MM.1S (cell line): ENCODE measurements at regions not wholly inside any gene's neighbourhood (a gene's known extent, or its start where the extent isn't known, plus 50 kb on each side); places are given as distances from the start of the nearest gene placed in this dataset.

Experiments
- DNase-seq: peaks from one replicate; pipeline ENCODE4 v3.0.0-alpha.2; 2015
- H2AFZ ChIP-seq: fragments of 300-600 bp; sonication (generic); 2 replicates; pipeline ENCODE4 v1.6.0; 2016; ENCODE audit warnings: antibody characterized with exemption, low read length
- H3F3A ChIP-seq: fragments of 300-600 bp; sonication (generic); 2 replicates; pipeline ENCODE4 v1.6.1; 2016; ENCODE audit warnings: mild to moderate bottlenecking, antibody characterized with exemption, low read length, moderate library complexity, mixed read lengths; ENCODE audit not compliant: insufficient read depth
- H3K27ac ChIP-seq: fragments of 300-600 bp; sonication (generic); 2 replicates; pipeline ENCODE4 v1.5.1; 2016; ENCODE audit warnings: mild to moderate bottlenecking, low read length
- H3K27me3 ChIP-seq: fragments of 300-600 bp; sonication (generic); replicated peaks from 2 replicates; pipeline ENCODE4 v1.6.0; 2016; ENCODE audit warnings: low read length; ENCODE audit not compliant: insufficient read depth
- H3K36me3 ChIP-seq: fragments of 300-600 bp; sonication (generic); replicated peaks from 2 replicates; pipeline ENCODE4 v1.6.1; 2016; ENCODE audit warnings: mild to moderate bottlenecking, low read length, mixed read lengths; ENCODE audit not compliant: insufficient read depth
- H3K4me1 ChIP-seq: fragments of 300-600 bp; sonication (generic); 2 replicates; pipeline ENCODE4 v1.6.1; 2016; ENCODE audit warnings: low read length, mixed read lengths
- H3K4me2 ChIP-seq: fragments of 300-600 bp; sonication (generic); 2 replicates; pipeline ENCODE4 v1.6.0; 2016; ENCODE audit warnings: low read depth, low read length
- H3K4me3 ChIP-seq: fragments of 300-600 bp; sonication (generic); 2 replicates; pipeline ENCODE4 v1.5.1; 2016; ENCODE audit warnings: low read length, mixed read lengths
- H3K79me2 ChIP-seq: fragments of 300-600 bp; sonication (generic); 2 replicates; pipeline ENCODE4 v1.6.1; 2016; ENCODE audit warnings: mixed run types, low read length, mixed read lengths
- H3K9ac ChIP-seq: fragments of 300-600 bp; sonication (generic); 2 replicates; pipeline ENCODE4 v1.6.1; 2016; ENCODE audit warnings: low read length, mixed read lengths
- H3K9me2 ChIP-seq: fragments of 300-600 bp; sonication (generic); replicated peaks from 2 replicates; pipeline ENCODE4 v1.6.1; 2016; ENCODE audit warnings: mild to moderate bottlenecking, low read length, mixed read lengths; ENCODE audit not compliant: insufficient read depth
- H3K9me3 ChIP-seq: fragments of 300-600 bp; sonication (generic); replicated peaks from 2 replicates; pipeline ENCODE4 v1.6.1; 2016; ENCODE audit warnings: mild to moderate bottlenecking, low read length, mixed read lengths; ENCODE audit not compliant: insufficient read depth
- H4K20me1 ChIP-seq: fragments of 300-600 bp; sonication (generic); 2 replicates; pipeline ENCODE4 v1.6.1; 2016; ENCODE audit warnings: mild to moderate bottlenecking, low read length, moderate library complexity, mixed read lengths; ENCODE audit not compliant: insufficient read depth
- EZH2 ChIP-seq: fragments of 300-600 bp; sonication (generic); optimal IDR thresholded peaks from 2 replicates; pipeline ENCODE3; 2017; ENCODE audit warnings: low read depth, mild to moderate bottlenecking, antibody characterized with exemption, low read length, mixed read lengths
- EZH2phosphoT487 ChIP-seq: fragments of 300-600 bp; sonication (generic); IDR thresholded peaks from 2 replicates; pipeline ENCODE4 v1.6.1; 2018; ENCODE audit warnings: antibody characterized with exemption, low read length
- TF ChIP-seq, protein P1 (sequence below): fragments of 300-600 bp; sonication (generic); IDR thresholded peaks from 2 replicates; pipeline ENCODE4 v1.5.1; 2016; ENCODE audit warnings: antibody characterized with exemption, low read length, mixed read lengths

DNA sequence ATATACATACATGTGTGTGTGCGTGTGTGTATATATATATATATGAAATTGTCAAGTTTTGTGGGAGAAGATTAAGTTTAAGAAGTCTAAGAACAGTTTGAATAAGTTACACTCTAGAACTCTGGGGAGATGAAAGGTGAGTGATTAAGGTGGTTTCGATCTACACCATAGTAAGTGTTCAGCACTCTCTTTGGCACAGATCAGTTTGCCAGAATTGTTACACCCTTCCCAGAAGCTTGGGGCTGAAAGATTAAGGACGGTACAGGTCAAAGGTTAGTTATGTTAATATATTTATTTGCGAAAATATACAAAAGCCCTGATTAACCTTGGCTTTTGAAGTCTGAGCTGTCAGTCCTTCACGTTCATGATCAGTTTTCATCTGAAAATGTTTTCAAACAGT lies 309.1 kb downstream of the KLF5 start:
- Histone ChIP-seq H2AFZ (no peak overlapping the region), H3F3A (no peaks in the 10 kb centered on the region), H4K20me1 (no peaks in the 10 kb centered on the region), H3K4me3 (no peak overlapping the region), H3K9me3 (no peaks in the 10 kb centered on the region), H3K79me2 (no peaks in the 10 kb centered on the region), H3K36me3 (no peaks in the 10 kb centered on the region), H3K9me2 (no peaks in the 10 kb centered on the region), H3K4me2 (no peak overlapping the region), H3K9ac (no peak overlapping the region), H3K4me1 (no peaks in the 10 kb centered on the region), H3K27me3 (no peaks in the 10 kb centered on the region), H3K27ac (no peak overlapping the region)
- no peak for DNase-seq
- TF ChIP-seq EZH2: no peak
- TF ChIP-seq, protein P1, sequence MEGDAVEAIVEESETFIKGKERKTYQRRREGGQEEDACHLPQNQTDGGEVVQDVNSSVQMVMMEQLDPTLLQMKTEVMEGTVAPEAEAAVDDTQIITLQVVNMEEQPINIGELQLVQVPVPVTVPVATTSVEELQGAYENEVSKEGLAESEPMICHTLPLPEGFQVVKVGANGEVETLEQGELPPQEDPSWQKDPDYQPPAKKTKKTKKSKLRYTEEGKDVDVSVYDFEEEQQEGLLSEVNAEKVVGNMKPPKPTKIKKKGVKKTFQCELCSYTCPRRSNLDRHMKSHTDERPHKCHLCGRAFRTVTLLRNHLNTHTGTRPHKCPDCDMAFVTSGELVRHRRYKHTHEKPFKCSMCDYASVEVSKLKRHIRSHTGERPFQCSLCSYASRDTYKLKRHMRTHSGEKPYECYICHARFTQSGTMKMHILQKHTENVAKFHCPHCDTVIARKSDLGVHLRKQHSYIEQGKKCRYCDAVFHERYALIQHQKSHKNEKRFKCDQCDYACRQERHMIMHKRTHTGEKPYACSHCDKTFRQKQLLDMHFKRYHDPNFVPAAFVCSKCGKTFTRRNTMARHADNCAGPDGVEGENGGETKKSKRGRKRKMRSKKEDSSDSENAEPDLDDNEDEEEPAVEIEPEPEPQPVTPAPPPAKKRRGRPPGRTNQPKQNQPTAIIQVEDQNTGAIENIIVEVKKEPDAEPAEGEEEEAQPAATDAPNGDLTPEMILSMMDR: no peak
- TF ChIP-seq EZH2phosphoT487: no peak

GRCh38 chr13:73366241-73366640 lies 307.4 kb downstream of the KLF5 start:
- Histone ChIP-seq H3K4me1 (no peaks in the 10 kb centered on the region), H3K9ac (no peak overlapping the region), H3F3A (no peaks in the 10 kb centered on the region), H3K36me3 (no peaks in the 10 kb centered on the region), H3K27me3 (no peaks in the 10 kb centered on the region), H3K27ac (no peak overlapping the region), H2AFZ (no peak overlapping the region), H3K9me3 (no peaks in the 10 kb centered on the region), H3K4me2 (no peak overlapping the region), H4K20me1 (no peaks in the 10 kb centered on the region), H3K4me3 (no peak overlapping the region), H3K79me2 (no peaks in the 10 kb centered on the region), H3K9me2 (no peaks in the 10 kb centered on the region)
- DNase-seq: no peak
- TF ChIP-seq, protein P1: no peak
- TF ChIP-seq EZH2: no peak

- no peak overlapping the region for H2AFZ ChIP-seq
- DNase-seq: no peak
- H3K27ac ChIP-seq: no peak overlapping the region
These were observed 306.9 kb downstream of the KLF5 start for GRCh38 chr13:73365681-73366080.

More at GRCh38 chr13:73365681-73366080, 306.9 kb downstream of the KLF5 start:
- TF ChIP-seq EZH2: no peak
- TF ChIP-seq EZH2phosphoT487: no peak
- TF ChIP-seq, protein P1: no peak
- H3K9me3 ChIP-seq: no peaks in the 10 kb centered on the region
- no peak overlapping the region for H3K4me3 ChIP-seq
- no peaks in the 10 kb centered on the region for H3K79me2 ChIP-seq
- H3K4me1 ChIP-seq: no peaks in the 10 kb centered on the region
- H3F3A ChIP-seq: no peaks in the 10 kb centered on the region
- H3K27me3 ChIP-seq: no peaks in the 10 kb centered on the region
- no peak overlapping the region for H3K4me2 ChIP-seq
- H3K9me2 ChIP-seq: no peaks in the 10 kb centered on the region
- H4K20me1 ChIP-seq: no peaks in the 10 kb centered on the region
- H3K36me3 ChIP-seq: no peaks in the 10 kb centered on the region
- H3K9ac ChIP-seq: no peak overlapping the region
